ENCODE measurements at regions not wholly inside any gene's neighbourhood (a gene's known extent, or its start where the extent isn't known, plus 50 kb on each side); places are given as distances from the start of the nearest gene placed in this dataset.

GRCh38 chr11:42422090-42422489 lies 889.7 kb upstream of the API5 start:
- TF ChIP-seq POLR2A (IDR thresholded peaks at IDR 0.05) (no peak), CTCF (IDR thresholded peaks at IDR 0.05) (no peak)

Measured in esophagus squamous epithelium (tissue), 4 donors.